HG03565 (cell line): ENCODE measurements at regions not wholly inside any gene's neighbourhood (a gene's known extent, or its start where the extent isn't known, plus 50 kb on each side); places are given as distances from the start of the nearest gene placed in this dataset.
A peak's percentile ranks its signal among the peaks of the same experiment; 100 is the strongest.
"Not testable (repeated sequence)": the region's sequence is repeated elsewhere in the genome, so short reads cannot be mapped to it uniquely, and the experiment has no call there.

ENCODE experiments used
- ATAC-seq: cut with Tn5 transposase; IDR thresholded peaks from one replicate; pipeline ENCODE4 v1.9.1; 2021; ENCODE audit warnings: mild to moderate bottlenecking, moderate library complexity; ENCODE audit not compliant: unreplicated experiment

DNA sequence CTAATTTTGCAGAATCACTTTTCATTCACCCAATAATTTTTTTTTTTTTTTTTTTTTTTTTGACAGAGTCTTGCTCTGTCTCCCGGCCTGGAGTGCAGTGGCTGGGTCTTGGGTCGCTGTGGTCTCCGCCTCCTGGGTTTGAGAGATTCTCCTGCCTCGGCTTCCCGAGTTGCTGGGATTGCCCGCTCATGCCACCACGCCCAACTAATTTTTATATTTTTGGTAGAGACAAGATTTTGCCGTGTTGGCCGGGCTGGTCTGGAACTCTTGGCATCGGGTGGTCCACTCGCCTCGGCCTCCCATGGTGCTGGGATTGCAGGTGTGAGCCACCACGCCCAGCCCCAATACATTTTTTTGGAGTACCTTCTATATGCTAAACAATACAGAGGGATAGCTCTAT lies 1120.0 kb upstream of the ATXN8OS start:
- ATAC-seq, result no peak

DNA sequence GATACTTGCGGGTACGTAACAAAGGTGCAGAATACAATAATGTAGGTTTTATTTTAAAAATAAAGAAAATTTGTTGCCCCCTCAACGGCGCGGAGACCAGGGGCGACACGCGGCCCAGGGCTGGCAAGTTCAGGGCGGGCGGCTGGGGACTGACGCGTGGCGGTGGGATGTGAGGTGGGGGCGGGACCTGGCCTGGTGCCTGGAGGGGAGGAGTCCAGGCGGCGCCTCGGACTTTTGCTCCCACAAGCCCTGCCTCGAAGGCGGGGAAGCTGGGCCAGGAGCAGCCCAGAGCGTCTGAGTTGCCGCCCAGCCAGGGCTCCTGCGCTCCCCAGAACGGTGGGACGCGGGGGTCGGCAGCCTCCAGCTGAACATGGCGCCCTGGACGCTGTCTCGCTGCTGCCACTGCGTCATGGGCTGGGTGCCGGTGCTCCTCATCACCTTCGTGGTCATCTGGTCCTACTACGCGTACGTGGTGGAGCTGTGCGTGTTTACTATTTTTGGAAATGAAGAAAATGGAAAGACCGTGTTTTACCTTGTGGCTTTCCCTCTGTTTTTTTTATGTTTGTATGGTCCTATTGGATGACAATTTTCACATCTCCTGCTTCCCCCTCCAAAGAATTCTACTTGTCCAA lies 1122.8 kb upstream of the ATXN8OS start:
- ATAC-seq, result no peak

DNA sequence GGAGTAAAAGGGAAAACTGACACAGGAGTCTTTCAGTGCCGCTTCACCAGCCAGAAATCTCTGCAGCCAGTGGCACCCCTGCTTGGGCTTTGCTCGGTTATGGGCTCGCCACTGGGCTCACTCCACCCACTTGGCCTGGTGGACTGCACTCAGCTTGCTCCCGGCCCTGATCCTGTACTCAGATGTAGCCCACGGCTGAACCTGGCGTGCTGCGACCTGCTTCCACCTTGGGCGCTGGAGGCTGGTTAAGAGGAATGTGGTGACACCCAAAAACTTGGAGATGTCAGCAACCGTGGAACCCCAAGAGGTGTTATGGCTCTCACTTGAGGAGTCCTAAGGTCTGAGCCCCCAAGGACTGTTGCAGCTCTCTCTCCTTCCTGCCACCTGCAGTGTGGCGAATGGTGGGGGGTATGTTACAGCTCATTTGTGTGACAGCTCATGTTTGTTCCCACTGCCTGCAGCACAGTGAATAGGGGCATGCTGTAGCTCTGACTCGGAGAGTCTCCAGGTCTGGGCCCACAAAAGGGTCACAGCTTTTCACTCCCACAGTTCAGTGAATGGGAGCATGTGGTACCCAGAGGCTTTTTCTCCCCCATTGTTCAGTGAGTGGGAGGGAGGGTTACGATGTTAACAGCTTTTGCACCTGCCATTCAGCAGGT lies 1124.5 kb upstream of the ATXN8OS start:
- ATAC-seq, result no peak

DNA sequence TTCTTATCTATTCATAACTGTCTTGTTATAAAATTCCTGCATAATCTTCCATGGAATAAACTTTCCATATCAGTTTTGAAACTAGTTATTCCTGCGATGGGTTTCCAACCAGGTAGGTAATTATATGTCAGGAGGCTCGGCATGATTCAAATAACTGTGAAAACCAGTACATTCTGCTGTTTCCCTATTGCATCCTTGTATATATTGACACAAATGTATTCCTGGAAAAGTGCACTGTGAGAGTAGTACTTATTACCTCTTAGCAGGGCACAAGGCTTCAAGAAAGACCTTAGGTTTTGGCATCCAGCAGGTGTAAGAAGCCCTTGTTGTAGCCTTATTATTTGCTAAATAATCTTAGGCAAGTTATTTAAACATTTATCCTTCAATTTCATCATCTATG lies 1131.3 kb upstream of the ATXN8OS start:
- no peak for ATAC-seq

DNA sequence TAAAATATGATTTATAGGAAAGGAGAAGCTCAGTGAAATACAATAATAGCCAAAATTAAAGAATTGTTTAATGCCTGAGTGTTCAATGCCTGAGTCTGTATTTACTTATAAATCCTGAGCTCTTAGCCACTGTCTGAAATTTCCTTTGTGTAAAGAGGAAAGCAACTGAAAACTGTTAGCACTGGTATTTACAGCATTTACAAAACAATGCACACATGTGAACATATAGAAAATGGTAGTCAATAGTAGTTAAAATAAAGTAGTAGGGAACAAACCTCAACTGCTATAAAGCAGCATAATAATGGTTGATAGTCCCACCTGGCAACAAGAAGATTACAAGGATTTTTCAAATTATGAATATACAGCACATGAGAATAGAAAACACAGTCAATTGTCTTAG lies 1137.1 kb upstream of the ATXN8OS start:
- ATAC-seq, result no peak

DNA sequence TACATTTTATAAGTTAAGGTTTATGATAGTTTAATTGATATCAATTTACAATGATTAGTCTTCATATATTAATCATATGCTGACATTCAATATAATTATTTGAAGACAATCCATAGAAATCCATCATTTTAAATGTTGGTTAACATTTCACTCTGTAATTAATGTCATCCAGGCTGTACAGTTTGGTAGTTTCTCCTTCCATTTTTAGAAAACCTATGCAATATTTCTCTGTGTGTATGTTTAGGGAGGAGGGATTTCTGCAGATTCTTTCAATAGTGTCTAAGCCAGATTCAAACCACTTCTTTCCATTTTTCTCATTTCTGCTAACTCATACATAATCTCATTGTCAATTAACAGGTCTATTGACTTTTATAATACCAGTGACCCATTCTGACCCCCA lies 1159.0 kb upstream of the ATXN8OS start:
- ATAC-seq, result no peak

DNA sequence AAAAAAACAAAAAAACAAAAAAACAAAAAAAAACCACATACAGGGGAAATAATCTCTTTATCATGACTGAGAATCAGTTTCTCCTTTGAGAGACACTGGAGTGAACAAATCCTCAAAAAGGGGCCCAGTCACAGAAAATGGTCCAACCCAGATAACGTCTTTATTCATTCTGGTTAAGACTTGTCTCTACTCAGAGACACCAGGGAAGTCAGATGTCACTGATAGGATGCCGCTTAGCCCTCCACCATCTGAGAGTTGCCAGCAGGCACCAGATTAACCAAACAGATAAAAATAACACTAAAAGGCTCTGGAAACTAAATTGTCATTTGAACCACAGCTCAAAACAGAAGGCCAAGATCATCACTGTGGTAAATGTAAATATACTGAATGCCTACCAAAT lies 1163.4 kb upstream of the ATXN8OS start:
- no peak for ATAC-seq

DNA sequence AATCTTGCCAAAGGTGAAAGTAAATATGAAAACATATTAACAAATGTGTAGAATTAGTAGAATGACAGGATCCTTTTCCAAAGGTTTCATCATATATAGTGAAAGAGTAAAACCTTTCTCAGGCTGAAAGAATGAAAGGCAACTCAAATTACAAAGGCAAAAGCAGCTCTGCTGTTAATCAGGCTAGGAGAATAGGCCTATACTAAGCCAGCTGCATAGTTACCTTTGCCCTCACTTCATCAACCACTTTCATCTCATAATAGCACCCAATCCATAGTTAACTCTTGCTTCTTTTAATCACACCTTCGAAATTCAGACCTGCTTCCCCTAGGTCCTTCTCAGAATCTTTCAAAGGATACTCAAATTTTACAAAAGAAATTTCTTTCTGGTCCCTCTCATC lies 1167.6 kb upstream of the ATXN8OS start:
- no peak for ATAC-seq

DNA sequence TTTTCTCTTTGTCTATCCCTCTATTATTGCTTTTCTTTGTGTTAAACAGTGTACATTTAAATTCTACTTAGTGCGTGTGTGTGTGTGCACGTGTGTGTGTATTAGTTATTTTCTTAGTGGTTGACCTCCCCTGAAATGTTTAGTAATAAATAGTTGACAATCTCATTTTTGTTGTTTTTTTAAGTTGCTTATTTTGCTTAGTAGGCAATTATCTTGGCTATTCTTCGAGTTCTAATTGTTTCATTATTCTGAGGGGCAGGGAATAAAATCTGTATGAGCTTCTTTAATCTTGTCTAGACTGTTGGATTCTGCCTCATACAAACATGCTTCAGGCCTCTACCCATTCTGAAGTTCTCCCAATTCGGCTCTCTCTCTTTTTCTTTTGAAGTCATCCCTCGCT lies 1169.0 kb upstream of the ATXN8OS start:
- ATAC-seq, result no peak

DNA sequence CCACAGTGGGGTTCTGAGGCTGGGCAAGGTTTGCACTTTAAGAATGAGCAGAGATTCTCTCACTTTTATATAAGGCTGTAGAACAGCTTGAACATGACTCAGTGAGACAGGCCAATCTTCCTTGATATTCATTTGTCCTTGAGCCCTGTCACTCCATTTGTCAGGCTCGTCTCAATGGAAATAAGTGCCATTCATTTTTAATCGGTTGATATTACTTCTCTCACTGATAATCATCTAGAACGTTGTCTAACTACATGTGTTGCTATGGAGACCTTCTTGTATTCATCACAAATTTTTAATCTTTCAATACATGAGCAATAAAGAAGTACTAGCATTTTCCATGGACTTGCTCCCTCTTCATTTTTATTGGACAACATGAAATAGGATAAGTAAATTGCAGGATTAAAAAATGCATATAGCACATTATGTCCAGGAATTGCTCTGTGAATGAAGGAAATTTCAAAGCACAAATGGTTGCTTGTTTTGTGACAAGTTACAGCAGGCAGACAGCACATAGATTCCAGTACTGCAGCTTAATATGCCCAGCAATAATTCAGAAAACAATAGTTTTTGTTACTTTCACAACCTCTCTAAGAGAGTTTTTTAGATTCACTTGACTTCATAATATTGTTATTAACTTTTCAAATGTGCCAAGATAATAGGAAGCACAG lies 1178.4 kb upstream of the ATXN8OS start:
- no peak for ATAC-seq

DNA sequence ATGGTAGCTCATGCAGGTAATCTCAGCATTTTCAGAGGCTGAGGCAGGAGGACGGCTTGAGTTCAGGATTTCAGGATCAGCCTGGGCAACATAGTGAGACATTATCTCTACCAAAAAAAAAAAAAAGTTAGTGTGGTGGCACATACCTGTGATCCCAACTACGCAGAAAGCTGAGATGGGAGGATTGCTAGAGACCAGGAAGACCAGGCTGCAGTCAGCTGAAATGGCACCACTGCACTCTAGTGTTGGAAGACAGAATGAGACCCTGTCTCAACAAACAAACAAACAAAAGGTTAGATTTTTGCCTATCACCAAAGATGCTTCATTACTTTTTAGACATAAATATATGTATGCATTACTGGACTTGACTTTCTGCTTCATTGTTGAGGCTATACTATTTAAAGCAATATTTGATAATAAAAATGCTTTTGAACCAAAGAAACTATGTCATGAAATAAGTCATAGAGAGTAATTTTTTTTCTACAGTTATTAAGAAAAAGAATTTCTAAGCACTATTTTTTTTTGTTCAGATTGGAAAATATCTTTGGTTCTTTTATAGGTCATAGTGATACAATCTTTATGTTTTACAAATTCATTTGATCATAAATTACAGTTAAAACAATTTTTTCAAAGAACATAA lies 1180.1 kb upstream of the ATXN8OS start:
- ATAC-seq, result peak; percentile 55

DNA sequence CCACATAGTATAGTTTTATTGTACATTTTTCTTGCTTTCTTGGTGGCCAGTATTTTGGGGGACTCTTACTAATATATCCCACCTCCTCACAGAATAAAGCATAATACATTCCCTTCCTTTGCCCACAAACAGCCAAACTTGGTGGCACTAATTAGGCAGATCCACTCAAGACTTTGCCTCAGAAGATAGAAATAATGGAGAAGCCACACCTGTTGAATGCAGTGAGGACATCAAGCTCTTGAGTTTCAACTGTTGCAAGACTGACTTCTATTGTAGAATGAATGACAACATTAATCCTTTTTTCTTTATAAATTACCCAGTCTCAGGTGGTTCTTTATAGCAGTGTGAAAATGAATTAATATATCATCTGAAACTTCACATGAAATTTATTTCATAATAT lies 1183.6 kb upstream of the ATXN8OS start:
- no peak for ATAC-seq

DNA sequence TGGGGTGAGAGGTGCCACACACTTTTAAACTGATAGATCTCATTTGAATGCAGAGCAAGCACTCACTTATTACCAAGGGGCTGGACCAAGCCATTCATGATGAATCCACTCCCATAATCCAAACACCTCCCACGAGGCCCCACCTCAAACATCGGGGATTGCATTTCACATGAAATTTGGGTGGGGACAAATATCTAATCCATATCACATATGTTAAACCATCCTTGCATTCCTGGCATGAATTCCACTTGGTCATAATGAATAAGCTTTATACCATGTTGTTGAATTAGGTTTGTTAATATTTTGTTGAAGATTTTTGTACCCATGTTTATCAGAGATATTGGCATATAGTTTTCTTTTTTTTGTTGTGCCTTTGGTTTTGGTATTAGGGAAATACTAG lies 1198.7 kb upstream of the ATXN8OS start:
- no peak for ATAC-seq

DNA sequence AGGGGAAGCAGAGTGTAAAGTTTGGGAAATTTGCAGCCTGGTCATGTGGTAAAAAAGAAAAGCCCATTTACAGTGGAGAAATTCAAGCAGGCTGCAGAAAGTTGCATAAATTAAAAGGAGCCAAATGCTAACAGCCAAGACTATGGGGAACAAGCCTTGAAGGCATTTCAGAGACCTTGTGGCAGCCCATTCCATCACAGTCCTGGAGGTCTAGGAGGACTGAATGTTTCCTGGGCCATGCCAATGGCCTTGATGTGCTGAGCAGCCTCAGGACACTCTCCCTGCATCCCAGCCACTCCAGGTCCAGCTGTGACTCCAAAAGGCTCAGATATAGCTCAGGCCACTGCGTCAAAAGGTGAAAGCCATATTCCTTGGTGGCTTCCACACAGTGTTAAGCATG lies 1202.4 kb upstream of the ATXN8OS start:
- ATAC-seq, result no peak

DNA sequence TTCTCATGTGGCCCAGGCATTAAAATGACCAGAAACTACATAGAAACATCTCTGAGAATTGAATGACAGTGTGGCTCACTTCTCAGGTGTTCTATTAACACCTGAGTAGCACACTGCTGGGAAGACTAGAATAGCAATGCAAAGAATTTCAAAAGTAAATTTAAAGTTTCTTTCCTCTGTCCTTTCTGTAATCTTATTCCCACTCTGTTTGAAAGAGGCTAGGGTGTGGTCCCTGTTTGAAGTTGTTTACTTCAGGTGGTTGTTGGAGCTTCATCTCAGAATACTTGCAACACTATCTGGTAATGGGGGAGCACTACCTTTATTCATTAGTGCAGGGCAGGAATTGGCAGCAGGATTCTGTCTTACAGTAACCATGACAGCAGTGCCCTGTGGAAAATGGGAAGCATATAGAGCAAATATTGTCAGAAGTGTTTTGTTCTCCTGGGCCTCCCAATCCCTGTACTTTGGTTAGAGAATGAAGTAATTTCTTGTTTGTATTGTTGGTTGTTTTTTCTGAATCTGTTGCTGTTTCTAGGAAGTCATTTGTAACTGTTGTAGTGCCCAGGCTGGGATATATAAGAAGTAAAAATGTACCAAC lies 1210.2 kb upstream of the ATXN8OS start:
- ATAC-seq, result no peak

DNA sequence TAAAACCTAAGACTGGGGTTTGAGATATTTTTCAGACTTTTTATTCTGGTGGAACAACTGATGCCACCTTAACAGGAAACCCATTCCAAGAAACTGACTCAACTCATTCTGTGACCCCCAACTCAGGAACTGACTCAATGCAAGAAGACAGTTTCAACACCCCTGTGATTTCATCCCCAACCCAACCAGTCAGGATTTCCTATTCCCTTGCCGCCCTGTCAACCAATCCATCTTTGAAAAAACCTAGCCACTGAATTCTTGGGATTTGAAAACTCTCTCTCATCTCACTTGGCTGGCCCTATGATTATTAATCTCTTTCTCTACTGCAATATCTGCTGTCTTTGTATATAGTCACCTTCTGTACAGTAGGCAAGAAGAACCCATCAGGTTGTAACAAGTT lies 1211.9 kb upstream of the ATXN8OS start:
- no peak for ATAC-seq

DNA sequence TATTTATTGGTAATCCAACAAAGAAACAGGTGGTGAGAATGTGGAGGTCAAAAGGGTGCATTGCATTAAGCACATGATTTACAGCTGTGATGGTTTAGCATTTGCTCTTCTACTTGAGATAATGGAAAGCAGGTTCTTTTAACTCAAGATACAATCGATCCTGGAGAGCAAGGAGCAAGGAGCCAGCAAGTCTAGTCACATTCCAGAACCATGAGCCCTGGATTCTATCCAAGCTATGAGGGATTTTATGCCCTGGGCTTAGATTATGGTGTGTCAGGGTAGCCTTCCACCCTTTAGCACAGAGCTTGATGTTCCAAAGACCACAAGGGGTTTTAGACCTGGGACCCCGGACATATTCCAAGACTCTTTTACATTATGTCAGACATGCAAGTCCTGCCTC lies 1213.9 kb upstream of the ATXN8OS start:
- ATAC-seq, result not testable (repeated sequence)

DNA sequence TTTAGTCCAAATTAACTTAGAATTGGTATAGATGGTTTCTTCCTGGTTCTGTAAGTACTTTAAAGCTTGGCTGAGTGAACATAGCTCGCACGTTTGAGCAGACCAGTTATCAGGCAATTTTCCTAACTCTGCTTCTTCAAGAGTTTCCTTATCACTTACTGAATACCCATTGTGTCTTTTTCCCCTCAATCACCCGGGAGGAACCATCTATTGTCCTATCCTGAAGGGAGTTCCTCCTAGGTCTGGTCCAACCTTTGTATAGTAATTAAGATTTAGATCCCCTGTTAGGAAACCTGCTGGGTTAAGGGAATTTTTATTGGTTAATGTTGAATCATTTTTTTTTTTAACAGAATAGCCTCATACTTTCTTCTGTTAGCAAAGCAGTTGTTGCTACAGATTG lies 1215.0 kb upstream of the ATXN8OS start:
- not testable (repeated sequence) for ATAC-seq

DNA sequence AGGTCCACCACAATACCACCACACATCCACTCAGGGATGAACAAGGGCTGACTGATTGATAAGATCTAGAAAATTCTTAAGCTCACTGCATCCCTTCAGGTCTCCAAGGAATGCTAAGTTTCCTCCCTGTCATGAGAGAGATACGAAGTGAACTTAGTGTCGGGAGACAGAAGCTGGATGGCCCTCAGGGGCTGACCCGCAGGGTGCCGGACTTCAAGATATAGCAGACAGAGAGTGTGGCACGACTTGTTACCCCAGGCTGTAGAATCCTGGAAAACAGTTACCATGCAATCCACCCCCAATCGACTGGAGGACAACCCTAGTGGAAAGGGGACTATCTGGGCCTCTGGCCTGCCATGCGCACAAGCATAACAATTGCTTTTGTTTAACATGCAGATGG lies 1217.5 kb upstream of the ATXN8OS start:
- not testable (repeated sequence) for ATAC-seq

DNA sequence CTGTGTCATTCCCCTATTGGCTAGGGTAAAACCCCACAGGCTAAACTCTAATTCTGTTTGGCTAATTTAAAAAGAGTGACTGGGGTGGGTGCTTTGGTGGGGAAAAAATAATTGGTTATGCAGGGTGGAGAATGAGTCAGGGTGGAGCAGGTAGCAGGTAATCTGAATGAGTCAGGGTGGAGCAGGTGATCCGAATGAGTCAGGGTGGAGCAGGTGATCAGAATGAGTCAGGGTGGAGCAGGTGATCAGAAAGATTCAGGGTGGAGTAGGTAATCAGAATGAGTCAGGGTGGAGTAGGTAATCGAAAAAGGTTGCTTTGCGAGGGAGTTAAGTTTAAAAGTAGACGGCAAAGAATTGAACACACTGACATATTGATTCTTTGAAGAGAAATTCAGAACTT lies 1218.8 kb upstream of the ATXN8OS start:
- no peak for ATAC-seq

DNA sequence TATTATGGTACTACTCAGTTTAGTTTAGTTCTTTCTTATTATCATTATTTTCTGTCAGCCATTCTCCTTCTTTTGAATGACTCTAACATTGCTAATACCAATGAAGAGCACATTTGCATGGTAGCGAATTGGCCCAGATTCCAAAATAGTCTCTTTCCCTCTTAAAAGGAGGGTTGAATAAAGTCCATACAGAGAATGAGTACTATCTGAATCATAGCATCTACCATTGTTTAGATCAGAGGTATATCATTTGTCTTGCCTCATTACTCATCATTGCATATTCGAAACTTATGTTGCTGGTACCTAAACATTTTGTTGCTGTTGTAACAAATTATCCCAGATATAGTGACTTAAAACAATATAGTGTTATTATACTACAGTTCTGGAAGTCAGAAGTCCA lies 1235.3 kb upstream of the ATXN8OS start:
- no peak for ATAC-seq

DNA sequence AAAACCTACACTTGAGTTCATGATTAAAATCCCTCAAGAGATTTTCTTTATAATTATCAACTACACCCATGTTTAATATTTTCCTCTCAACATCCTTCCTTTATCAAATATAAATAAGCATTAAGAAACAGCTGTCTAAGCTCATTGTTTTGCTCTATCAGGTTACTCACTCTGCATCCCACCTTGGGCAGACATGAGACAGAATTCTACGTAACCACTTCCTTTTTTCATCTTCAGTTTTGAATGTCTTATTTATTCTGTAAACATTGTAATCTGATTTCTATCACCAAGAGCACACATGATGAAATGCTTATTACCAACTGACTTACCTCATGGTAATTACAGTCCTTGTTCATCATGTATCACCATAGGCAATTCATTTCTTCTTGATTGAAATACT lies 1256.6 kb upstream of the ATXN8OS start:
- ATAC-seq, result no peak
